G401.6 (cell line): ENCODE measurements at regions not wholly inside any gene's neighbourhood (a gene's known extent, or its start where the extent isn't known, plus 50 kb on each side); places are given as distances from the start of the nearest gene placed in this dataset.

Source experiments
- FAIRE-seq: peaks from 2 replicates; lab custom pipeline; 2012; peaks lifted over from hg19 to GRCh38; lab: Jason Lieb, UNC

DNA sequence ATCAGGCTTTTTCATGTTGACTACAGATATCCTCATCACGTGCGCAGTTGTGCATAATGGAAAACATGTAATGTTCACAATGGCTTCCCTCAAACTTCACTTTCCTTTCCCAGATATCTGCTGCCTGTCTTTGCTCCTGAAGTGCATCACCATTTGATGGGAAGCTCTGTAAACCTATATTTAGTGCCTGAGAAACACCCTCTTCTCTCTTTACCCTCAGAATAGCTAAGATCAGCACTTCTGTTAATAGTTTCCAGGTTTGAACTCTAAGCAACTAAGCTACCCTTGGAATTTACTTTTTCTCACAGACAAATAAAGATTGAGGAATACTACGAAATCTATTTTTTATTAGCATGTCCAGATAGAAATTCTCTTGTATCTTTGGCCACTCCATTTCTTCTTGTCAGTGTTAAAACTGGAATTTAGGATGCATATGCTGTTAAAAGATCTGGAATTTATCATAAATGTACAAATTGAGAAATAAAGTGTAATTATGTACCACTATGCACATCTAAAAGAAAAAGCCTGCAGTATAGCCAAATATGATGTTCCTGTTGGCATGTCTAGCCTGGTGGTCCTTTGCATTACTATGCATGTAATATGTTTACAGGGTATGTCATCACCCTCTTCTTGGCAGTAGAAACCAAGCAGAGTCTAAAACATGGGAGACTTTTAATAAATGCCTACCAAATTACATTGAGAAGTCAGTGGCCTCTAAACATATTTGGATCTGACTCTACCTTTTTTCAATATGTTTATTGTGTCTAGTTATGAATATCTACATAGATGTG, 278.7 kb downstream of the FIGN start:
- no peak for FAIRE-seq

DNA sequence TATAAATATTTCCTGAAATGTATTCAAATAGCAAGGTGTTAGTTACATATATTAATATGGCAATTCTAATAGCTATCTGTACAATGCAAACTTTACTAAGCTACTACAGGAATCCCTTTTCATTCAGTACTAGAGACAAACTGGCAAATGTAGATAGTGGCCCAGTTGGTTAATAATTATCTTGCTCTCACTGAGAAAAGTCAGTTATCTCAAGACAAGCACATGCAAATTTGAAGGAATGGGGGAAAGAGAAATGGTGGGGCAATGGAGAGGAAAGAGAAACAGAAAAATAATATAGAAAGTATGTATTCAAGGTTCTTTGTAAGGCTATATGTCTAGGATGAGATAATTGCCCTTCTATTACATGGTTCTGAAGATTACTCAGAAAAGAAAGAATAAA, 280.0 kb downstream of the FIGN start:
- no peak for FAIRE-seq

DNA sequence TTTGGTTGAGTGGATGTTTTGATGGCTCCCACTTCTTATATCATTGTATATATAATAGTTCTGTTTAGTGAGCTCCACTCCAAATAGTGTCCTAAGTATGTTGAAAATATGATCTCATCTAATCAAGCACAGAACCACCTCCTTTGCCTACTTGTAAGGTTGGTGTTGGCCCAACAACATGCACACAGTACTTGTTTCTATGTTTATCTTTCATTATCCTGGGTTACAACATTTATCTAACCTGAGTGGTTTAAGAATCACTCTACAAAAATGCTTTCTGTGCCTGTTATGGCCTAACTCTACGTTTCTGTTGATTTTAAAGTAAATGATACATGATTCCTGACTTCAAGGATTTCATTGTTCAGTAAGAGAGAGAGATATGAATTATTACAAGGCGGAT, 281.9 kb downstream of the FIGN start:
- no peak for FAIRE-seq

DNA sequence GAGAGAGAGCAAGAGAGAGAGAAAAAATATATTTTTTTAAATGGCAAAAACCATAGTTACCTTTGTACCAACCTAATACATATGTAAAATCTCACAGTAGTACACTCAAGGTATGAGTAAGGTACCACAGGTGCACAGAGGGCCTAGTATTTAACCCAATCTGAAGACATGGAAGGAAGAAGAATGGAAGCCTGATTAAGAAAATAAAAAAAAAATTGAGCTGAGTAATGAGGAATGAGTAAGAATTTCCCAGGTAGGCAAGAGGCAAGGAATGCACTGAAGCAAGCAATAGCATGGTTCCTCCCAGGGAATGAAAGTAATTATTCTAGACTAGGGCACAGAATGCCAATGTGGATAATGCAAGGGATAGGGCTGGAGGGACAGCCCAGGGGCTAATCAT, 294.2 kb downstream of the FIGN start:
- FAIRE-seq, result no peak

DNA sequence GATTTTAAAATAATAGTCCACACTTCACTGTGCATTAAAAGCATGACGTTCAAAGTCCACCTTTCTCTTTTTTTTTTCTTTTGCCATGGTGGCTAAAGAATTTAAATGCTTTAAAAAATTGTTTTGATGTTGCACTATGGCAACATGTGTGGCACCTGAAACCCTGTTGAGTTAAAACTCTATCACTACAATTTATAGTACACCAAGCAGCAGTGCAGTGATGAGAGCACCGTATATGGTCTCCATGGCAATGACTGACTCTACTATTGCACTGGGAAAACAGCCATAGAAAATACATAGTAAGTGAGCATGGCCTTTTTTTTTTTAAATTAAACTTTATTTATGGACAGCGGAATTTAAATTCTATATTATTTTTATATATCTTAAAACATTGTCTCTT, 298.8 kb downstream of the FIGN start:
- FAIRE-seq, result no peak

DNA sequence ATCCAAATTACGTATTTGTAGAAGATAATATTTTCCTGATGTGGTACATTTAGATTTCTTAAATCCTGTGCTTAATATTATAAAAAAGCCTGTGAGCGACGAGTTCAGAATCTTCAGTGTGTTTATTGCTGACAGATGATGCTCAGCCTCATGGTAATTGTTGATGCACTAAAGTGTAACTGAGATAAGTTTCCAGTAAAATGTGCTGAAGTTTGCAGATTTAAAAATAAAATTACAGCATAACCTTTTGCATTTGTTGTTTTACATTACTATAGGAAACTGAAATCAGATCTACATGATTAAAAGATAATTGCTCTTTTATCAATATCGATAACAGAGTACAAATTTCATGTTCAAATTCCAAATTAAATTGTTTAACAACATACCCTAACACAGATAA, 307.6 kb downstream of the FIGN start:
- FAIRE-seq, result no peak

DNA sequence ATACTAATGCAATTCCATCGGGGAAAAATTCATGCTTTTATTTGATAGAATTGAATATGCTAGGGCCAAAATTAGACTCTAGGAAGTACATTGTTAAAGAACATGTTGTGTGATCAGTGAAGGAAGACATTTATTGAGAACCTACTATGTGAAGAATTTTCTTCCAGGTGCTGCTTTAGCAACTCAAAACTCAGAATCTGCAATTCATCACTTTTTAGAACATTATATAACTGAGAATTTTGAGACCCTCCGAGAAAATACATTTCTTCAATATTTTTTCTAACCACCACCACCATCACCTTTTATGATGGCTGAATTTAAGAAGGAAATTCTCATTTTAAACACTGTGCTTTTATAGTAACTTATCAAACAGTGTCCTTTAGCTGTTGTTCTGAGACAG, 315.2 kb downstream of the FIGN start:
- FAIRE-seq, result no peak

DNA sequence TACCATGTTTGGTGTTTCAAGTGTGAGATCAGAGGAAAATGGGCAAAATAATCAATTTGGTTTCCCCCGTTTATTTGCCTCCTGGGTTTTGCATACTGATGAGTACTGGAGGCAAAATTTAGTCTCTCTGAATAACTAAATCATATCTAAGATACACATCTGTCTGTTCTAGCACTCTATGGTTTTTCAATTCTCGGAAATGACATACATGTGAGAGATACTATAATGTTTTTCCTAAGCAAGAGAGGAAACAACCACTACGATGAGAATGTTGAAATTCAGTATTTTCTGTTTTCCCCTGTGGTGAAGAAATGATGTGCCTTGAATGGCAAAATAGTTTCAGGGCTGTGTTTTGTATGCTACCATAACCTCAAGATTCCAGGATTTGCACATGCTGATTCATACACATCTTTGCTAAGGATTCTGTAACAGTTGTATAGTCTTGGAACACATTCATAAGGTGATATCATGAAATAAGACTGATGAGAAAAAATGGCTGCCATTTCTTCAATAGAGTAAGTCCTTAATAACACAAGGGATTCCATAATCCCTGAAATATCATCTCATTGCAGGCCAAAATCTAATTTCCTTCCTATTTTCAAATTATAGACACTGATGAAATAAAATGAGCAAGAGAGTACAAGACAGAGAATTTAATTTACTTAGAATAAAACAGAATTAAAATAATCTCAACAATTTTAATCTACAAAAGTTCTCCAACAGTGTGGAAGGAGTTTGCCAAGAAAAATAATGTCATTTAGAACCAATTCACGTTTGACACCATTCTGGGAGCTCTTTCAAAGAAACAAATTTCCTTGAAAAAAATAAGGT, 316.6 kb downstream of the FIGN start:
- FAIRE-seq, result no peak

DNA sequence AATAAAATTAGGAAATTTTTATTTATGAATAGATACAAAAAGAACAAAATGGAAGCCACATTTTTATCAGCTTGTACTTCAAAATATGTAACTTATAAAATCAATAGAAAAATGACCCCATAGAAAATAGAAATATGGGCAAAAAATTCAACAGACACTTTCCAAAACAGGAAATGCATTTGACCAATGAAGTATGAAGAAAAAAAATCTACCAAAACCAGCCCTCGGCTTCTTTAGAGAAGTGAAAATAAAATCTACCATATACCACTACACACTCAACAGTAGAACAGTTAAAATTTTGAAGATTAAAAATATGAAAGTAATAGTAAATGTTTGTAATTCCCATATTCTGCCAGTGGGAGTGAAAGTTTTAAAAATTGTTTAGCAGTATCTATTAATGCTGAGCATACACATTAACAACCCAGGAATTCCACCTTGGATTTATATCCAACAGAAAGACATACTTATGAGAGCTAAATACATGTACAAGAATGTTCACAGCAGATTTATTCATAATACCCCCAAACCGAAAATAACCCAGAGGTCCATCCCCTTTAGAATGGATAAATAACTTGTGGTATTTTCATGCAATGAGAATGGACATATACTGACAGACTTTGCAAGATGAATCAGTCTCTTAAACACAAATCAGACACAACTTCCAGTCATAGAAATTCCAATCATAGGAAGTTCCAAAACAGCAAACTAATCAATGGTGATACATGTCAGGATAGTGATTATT, 318.0 kb downstream of the FIGN start:
- FAIRE-seq, result no peak

DNA sequence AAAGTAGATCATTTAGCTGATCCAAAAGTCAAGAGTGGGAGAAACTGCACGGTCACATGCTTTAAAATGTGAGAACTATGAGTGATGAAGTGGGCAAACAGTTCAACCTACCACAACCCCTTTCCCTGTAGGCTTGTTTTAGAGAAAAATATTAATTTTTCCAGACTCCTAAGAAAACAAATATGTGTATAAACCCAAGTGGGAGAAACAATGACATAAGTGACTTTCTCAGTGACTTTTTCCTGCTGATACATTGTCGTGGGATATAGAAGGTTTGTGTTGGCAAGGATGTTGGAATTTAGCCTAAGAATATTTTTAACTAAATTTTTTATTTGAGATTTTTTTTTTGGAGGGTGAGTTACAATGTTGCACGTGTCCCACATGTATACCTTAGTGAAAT, 321.7 kb downstream of the FIGN start:
- FAIRE-seq, result no peak

DNA sequence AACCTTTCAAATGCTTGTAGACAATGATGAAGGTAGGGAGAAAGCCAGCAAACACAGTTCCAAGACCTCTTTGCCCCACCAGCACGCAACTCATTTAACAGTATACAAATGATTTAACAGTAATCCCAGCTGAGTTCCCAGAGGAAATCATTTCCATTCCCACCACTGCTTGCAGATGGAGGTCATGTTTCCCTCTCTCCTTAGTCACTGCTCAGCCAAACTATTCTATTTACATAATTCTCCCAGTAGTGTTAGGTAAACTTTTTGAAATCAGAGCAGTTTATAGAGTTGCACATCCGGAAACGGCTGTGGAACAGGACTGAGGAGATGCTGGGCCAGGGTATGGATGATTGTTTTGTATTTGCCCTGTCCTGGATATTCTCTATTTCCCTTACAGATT, 328.5 kb downstream of the FIGN start:
- FAIRE-seq, result no peak

DNA sequence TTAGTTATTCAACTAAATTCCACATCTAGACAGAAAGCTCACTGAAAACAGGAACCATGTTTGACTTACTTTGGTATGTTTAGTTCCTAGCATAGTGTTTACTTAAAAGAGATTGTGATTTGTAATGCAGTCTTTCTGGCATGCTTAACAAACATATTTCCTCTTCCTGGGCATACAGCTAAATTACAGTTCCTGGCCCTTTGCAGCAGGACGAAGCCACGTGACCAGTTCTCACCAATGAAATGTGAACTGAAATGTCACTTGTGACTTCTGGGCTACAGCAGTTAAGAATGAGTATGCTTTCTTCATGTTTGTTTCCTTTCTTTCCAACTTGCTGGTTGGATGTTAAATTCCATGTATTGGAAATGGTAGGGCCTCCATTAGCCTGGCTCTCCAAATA, 330.5 kb downstream of the FIGN start:
- no peak for FAIRE-seq

DNA sequence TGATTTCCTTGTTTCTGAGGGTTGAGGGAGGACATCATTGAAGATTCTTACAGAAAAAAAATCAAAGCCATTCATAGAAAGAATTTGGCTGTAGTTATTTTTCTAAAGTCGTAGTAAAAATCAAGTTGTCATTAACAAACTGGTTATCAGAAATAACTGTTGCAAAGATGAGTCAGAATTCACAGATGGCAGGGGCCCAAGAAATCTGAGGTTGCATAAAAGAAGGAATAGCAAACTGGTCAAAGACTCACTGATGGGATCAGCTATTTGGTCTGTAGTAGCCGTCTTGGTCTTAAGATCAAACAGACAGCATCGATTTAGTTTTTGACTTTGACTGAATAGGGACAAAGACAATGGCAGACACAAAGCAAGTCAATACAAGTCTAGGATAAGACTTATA, 334.3 kb downstream of the FIGN start:
- no peak for FAIRE-seq

DNA sequence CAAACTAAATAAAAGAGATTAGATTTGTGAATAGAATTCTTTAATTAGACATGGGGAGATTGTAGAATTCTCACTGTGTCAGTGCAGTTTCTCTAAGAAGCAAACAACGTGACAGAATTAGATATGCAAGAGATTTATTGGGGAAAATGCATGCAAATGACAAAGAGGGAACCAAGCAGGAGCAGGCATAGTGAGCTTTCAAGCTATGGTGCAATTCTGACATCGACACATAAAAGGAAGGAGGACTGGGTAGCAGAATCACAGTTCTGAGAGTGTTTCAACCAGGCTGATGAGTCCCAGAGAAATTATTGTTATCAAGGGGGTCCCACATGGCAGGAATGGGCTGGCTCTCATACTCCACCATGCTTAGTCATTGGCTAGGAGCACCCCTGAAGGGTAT, 338.4 kb downstream of the FIGN start:
- FAIRE-seq, result no peak

DNA sequence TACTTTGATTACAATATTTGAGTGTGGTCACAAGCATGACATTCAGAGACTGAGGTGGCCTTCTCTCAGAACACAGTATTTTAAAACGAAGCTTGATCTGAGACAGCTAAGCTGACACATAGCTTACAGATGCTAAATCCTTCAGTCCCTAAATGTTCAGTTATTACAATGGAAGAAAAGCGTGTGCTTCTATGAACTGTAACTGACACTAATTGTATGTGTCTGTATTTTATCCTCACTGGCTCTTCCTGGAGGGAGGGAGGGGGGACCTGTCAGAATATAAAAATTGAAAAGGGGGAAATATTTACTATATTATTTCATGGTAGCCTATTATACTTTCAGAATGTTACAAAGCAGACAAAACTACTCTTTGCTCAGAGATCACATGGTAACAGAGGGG, 340.2 kb downstream of the FIGN start:
- no peak for FAIRE-seq

DNA sequence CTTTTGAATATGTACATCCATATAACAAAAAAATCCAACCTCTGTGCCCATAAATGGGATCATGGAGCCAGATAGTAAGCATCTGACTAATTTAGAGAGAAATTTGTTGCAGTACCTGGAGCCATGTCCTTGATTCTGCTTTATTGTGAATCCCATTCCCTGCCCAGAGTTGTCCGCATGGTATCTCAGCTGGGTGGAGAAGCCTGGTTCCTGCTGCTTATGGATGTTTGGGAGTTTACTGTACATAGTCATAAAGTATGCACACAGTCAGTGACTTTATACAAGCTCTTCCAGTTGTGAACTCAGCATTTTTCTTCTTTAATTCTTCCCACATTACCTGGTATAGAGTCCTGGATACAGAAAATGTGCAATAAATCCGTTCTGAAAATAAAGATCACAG, 346.0 kb downstream of the FIGN start:
- FAIRE-seq, result no peak

DNA sequence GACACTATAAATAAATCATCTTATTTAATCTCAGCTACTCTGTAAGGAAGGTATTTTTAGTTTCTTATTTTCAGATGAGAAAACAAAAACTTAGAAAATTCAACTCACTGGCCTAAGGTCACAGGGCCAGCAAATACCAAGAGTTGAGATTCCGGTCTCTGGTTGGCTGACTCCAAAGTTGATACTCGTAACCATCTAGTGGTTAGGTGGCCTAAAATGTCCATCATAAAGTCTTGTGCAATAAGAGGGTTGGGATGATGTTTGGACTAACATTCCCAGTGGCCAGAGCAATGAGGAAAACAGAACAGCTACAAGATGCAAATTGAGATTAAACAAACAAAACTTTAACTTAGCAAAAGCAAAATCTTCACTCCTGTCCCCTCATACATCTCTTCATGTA, 360.3 kb downstream of the FIGN start:
- no peak for FAIRE-seq

DNA sequence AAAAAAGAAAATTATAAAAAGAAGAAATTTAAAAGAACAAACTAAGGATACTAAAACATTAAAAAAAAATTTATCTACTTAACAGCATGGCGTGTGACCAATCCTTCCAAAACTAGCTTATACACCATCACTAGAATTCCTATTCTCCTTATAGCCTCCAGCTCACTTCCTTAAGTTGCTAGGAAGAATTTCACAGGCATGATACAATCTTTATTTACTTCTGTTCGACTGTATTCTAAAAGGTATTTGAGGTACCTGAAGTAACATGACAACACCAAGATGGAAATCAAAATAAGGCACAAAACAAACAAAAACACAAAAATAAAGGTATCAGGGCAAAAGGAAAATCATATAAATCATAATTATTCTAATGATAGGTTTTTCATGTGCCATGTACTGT, 360.7 kb downstream of the FIGN start:
- no peak for FAIRE-seq

DNA sequence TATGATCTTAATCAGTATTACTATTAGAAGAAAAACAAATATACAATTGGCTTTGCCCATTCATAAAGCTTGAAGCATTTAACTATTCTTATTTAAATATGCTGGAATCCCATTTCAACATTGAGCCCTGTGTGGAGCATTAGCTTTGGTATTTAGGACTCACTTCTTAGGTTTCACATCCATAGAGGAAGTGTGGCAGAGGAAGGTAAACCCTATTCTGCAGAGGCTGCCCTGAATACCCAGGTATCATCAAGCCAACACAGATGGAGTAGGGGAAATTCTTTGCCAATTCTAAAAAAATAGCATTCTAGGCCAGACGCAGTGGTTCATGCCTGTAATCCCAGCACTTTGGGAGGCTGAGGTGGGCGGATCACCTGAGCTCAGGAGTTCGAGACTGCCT, 361.5 kb downstream of the FIGN start:
- FAIRE-seq, result no peak

DNA sequence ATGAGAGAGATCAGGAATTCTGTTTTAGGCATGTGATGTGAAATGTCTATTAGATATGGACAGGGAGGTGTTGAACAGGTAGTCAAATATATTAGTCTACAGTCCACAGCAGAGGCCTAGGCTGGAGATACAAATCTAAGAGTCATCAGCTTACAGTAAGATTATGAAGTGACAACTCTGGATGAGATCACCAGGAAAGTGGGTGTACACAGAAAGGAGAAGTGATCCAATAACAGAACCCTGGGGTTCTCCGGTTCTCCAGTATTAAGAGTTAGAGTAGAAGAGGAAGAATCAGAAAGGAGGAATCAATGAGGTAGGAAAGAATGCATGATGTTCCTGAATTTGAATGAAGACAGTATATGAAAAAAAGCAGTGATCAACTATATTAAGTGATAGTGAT, 362.3 kb downstream of the FIGN start:
- no peak for FAIRE-seq

DNA sequence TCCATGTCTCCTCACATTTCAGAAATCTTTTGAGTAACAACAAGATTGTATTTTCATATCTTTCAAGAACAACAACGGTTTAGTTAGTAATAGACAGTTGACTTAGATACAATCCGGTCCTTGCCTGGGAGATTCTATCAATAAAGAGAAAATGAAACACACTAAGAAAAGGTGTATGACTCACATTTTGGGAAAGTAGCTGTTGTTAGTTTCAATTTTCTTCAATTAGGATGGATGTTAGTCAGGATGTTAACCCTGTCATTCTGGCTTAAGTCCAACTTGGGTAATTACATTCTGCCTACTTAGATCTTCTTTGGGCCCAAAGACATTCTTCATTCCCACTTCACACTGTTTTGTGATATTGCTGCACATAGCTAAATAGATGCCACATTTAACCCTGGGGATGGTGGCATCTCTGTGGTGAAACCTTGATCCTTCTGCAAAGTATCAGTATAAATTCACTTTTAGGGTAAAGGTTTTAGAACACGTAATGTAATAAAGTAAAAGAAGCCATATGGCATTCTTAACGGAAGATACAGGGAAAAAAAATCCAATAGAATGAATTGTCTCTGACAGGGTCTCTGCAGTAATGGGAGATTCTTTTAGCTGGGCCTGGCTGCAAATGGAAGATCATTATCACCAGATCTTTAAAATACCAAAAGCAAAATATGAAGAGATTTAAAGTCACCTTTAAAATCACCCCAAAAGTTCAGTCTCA, 365.5 kb downstream of the FIGN start:
- FAIRE-seq, result no peak

DNA sequence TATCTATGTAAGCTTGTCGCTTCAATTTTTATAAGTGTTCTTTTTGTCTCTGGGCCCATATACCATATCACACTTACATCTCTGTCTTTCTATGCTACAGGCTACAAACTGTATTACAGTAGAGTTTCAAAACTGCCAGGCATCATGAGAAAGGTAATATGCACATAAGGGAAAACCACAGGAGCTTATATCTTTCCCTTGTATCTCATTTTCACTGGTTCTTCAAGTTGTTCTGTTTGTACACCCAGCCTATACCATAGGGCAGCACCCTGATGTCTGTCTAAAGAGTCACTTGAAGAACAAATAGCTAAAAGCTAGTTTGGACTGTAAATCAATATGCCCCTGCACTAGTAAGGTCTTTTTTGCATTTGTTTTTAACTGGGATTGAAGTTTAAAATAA, 366.7 kb downstream of the FIGN start:
- no peak for FAIRE-seq

DNA sequence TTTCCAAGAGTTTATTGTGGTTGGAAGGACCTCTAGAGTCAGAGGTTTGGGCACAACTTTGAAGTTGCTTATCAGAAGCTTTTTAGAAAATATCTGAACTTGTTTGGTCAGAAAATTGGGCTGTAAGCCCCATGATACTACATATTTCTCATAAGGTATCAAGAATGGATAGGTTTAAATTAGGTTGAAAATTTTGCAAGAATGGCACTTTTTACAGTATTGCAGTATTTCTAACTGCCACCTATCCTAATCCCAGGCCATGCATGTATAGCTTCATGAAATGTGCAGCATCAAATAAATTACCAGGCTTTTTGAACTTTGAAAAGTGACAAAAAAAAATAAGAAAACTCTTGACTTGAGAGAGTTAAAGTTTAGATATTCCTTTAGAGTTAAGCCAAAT, 367.2 kb downstream of the FIGN start:
- FAIRE-seq, result no peak
